B cell (primary cell): ENCODE measurements at regions not wholly inside any gene's neighbourhood (a gene's known extent, or its start where the extent isn't known, plus 50 kb on each side); places are given as distances from the start of the nearest gene placed in this dataset.

Experiments used
- ATAC-seq: fragments of 200-7000 bp; cut with Tn5 transposase; one replicate; pipeline ENCODE4 v1.10.0; 2021; ENCODE audit warnings: low read depth, mild to moderate bottlenecking, moderate number of reproducible peaks, moderate library complexity
- CTCF ChIA-PET: fragments of 350-600 bp; sonication (Branson Sonifier 250); formaldehyde crosslinking; loops from one replicate; lab custom pipeline; 2021; ENCODE audit warnings: antibody characterized with exemption, inconsistent platforms; lab: Charles Lee
- POLR2A ChIA-PET: fragments of 350-600 bp; sonication (Branson Sonifier 250); formaldehyde crosslinking; loops from one replicate; lab custom pipeline; 2021; ENCODE audit warnings: antibody characterized with exemption; lab: Charles Lee
- DNase-seq: peaks from one replicate; pipeline ENCODE4 v3.0.0; 2013
- H2AFZ ChIP-seq: 2 replicates; pipeline ENCODE4 v1.6.1; 2012; ENCODE audit warnings: mild to moderate bottlenecking, low read depth, low read length; ENCODE audit not compliant: insufficient read depth, poor library complexity, severe bottlenecking
- H3K27ac ChIP-seq, 2 donors: 1 replicate in 1 of 2; 2 replicates in 1 of 2; pipeline ENCODE4 v1.5.1; 2012 to 2013; ENCODE audit warnings: low read length in 2 of 2, mild to moderate bottlenecking in 2 of 2, moderate library complexity in 1 of 2
- H3K27me3 ChIP-seq, 4 experiments: fragments of 200-600 bp in 1 of 4; sonication (generic) in 1 of 4; replicated peaks in 1 of 4; 1 replicate in 2 of 4; 2 replicates in 2 of 4; pipeline versions ENCODE4 v1.6.1 to v1.7.0; 2013 to 2016; ENCODE audit warnings: low read length in 3 of 4, mild to moderate bottlenecking in 2 of 4, mixed read lengths in 1 of 4, moderate library complexity in 1 of 4; ENCODE audit not compliant: insufficient read depth in 4 of 4, control insufficient read depth in 3 of 4; ENCODE audit errors: control extremely low read depth in 1 of 4
- H3K36me3 ChIP-seq, 2 experiments: replicated peaks in 1 of 2; 1 replicate in 1 of 2; 2 replicates in 1 of 2; pipeline versions ENCODE4 v1.6.1 to v1.7.1; 2013; ENCODE audit warnings: low read length in 1 of 2; ENCODE audit not compliant: insufficient read depth in 2 of 2, control insufficient read depth in 1 of 2; ENCODE audit errors: control extremely low read depth in 1 of 2, extremely low read depth in 1 of 2
- H3K4me1 ChIP-seq, 2 donors: fragments of 200-600 bp in 1 of 2; sonication (generic) in 1 of 2; 1 replicate in 1 of 2; 2 replicates in 1 of 2; pipeline versions ENCODE4 v1.5.1 to v1.6.1; 2013 to 2017; ENCODE audit warnings: low read length in 2 of 2; ENCODE audit not compliant: control insufficient read depth in 2 of 2, insufficient read depth in 2 of 2
- H3K4me2 ChIP-seq: replicated peaks from 2 replicates; pipeline ENCODE3; 2012; ENCODE audit warnings: mild to moderate bottlenecking, low read depth, low read length; ENCODE audit not compliant: poor library complexity, severe bottlenecking
- H3K4me3 ChIP-seq, 5 experiments: fragments of 200-600 bp in 1 of 5; sonication (generic) in 1 of 5; 1 replicate in 3 of 5; 2 replicates in 2 of 5; pipeline versions ENCODE4 v1.5.1 to v1.7.0; 2011 to 2016; ENCODE audit warnings: low read length in 4 of 5, mild to moderate bottlenecking in 4 of 5, low read depth in 2 of 5, control low read depth in 1 of 5, moderate library complexity in 1 of 5; ENCODE audit not compliant: insufficient read depth in 1 of 5; ENCODE audit errors: control extremely low read depth in 1 of 5, extremely low read depth in 1 of 5
- H3K79me2 ChIP-seq: fragments of 200-600 bp; sonication (generic); one replicate; pipeline ENCODE4 v1.6.0; 2016; ENCODE audit warnings: low read length; ENCODE audit not compliant: control insufficient read depth, insufficient read depth
- H3K9ac ChIP-seq: fragments of 200-600 bp; sonication (generic); 2 replicates; pipeline ENCODE4 v1.6.1; 2017; ENCODE audit warnings: mild to moderate bottlenecking, low read length, moderate library complexity
- H3K9me3 ChIP-seq, 3 donors: one replicate each; pipeline versions ENCODE4 v1.6.1 to v1.7.1; 2013; ENCODE audit warnings: low read length in 2 of 3; ENCODE audit not compliant: control insufficient read depth in 2 of 3, insufficient read depth in 1 of 3; ENCODE audit errors: control extremely low read depth in 1 of 3
- H4K20me1 ChIP-seq: 2 replicates; pipeline ENCODE4 v1.6.0; 2012; ENCODE audit warnings: mild to moderate bottlenecking, low read length; ENCODE audit not compliant: insufficient read depth, control insufficient read depth, poor library complexity, severe bottlenecking
- H3K27ac Mint-ChIP-seq: one replicate; pipeline ENCODE4 v1.8.0; 2021; ENCODE audit warnings: mixed read lengths
- H3K27me3 Mint-ChIP-seq: one replicate; pipeline ENCODE4 v1.8.0; 2021; ENCODE audit warnings: mixed read lengths
- H3K4me1 Mint-ChIP-seq: one replicate; pipeline ENCODE4 v1.8.0; 2021; ENCODE audit warnings: mixed read lengths
- H3K4me3 Mint-ChIP-seq: one replicate; pipeline ENCODE4 v1.8.0; 2021; ENCODE audit warnings: mixed read lengths
- H3K9me3 Mint-ChIP-seq: one replicate; pipeline ENCODE4 v1.8.0; 2022; ENCODE audit warnings: mixed read lengths; ENCODE audit not compliant: insufficient read depth
- EZH2 ChIP-seq: IDR thresholded peaks from 2 replicates; pipeline ENCODE4 v1.6.1; 2012; ENCODE audit warnings: borderline replicate concordance, low read depth, mild to moderate bottlenecking, moderate library complexity, low read length; ENCODE audit not compliant: insufficient read depth, poor library complexity, severe bottlenecking
- WGBS: methylation state at CpG from one replicate; pipeline ENCODE4 v1.1.5; 2013; ENCODE audit warnings: missing lambda C conversion rate; ENCODE audit not compliant: insufficient coverage; 5-methylcytosine and 5-hydroxymethylcytosine counted together
- intact Hi-C: fragments of 100-400 bp; cut with micrococcal nuclease; formaldehyde crosslinking; loops from one replicate; pipeline ENCODE4 v1.10.0; 2022
- TF ChIP-seq, protein P1 (sequence below): fragments of 200-600 bp; IDR thresholded peaks from one replicate; pipeline ENCODE4 v1.8.0; 2022; ENCODE audit warnings: antibody characterized with exemption, mild to moderate bottlenecking

DNA sequence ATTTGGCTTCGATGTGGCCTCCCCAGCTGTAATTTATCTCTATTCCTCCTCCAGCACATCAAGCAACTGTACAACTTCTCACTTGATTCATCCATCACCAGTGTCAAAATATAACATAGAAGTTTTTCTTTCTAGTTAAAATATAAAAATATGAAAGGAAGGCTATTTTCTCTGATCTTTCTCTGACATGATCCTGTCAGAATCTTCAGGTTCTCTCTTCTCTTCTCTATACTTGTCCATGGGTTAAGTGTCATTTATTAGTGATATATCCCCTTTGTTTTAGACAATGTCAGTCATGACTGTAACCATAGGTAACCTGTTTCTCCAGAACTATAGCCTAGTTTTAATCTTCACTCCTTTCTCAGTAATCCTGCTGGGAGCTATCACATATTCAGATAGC is 132.5 kb upstream of the G2E3 start:
- Histone ChIP-seq H3K4me1 (no peaks in the 10 kb centered on the region), H3K4me3 (no peak overlapping the region), H3K4me2 (no peak overlapping the region), H4K20me1 (no peaks in the 10 kb centered on the region), H3K27me3 (no peaks in the 10 kb centered on the region), H3K9ac (no peak overlapping the region), H3K9me3 (no peaks in the 10 kb centered on the region), H3K27ac (no peak overlapping the region), H3K79me2 (no peaks in the 10 kb centered on the region), H3K36me3 (no peaks in the 10 kb centered on the region), H2AFZ (no peak overlapping the region)
- ATAC-seq (no peak), DNase-seq (no peak)
- H3K4me1 Mint-ChIP-seq = no peaks in the 10 kb centered on the region
- TF ChIP-seq EZH2 = no peak
- TF ChIP-seq, protein P1, sequence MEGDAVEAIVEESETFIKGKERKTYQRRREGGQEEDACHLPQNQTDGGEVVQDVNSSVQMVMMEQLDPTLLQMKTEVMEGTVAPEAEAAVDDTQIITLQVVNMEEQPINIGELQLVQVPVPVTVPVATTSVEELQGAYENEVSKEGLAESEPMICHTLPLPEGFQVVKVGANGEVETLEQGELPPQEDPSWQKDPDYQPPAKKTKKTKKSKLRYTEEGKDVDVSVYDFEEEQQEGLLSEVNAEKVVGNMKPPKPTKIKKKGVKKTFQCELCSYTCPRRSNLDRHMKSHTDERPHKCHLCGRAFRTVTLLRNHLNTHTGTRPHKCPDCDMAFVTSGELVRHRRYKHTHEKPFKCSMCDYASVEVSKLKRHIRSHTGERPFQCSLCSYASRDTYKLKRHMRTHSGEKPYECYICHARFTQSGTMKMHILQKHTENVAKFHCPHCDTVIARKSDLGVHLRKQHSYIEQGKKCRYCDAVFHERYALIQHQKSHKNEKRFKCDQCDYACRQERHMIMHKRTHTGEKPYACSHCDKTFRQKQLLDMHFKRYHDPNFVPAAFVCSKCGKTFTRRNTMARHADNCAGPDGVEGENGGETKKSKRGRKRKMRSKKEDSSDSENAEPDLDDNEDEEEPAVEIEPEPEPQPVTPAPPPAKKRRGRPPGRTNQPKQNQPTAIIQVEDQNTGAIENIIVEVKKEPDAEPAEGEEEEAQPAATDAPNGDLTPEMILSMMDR = no peak
- no peaks in the 10 kb centered on the region for H3K9me3 Mint-ChIP-seq
- ChIA-PET POLR2A (no interaction called here), CTCF (no interaction called here)
- intact Hi-C loops = no loop called here
- WGBS = no CpG with 5 or more reads among the region's 1 CpG
- no peak overlapping the region for H3K4me3 Mint-ChIP-seq
- H3K27ac Mint-ChIP-seq = no peak overlapping the region
- peaks cover 10% of the 10 kb centered on the region for H3K27me3 Mint-ChIP-seq

DNA sequence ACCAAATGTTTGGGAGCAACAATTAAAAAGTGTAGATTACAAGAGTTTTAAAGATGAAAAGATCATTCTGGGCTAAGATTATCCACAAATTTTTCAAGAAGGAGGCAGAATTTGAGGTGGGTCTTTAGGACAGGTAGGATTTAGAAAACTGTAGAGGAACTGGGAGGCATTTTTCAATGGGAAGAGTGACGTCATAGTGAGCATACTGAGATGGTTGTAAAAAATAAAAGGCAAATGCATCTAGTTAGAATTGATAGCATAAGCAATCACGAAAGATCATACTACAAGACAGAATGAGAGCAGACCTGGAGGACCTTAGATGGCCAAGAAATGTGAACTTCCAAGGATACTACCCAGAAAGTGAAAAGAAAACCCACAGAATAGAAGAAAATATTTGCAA is 131.6 kb upstream of the G2E3 start:
- H3K4me3 Mint-ChIP-seq = no peak overlapping the region
- no peak overlapping the region for H3K9ac ChIP-seq
- no peaks in the 10 kb centered on the region for H3K4me1 Mint-ChIP-seq
- H3K36me3 ChIP-seq = no peaks in the 10 kb centered on the region
- POLR2A ChIA-PET = no interaction called here
- CTCF ChIA-PET = no interaction called here
- H3K27ac ChIP-seq = no peak overlapping the region
- intact Hi-C loops = no loop called here
- no peaks in the 10 kb centered on the region for H3K4me1 ChIP-seq
- TF ChIP-seq EZH2 = no peak
- TF ChIP-seq, protein P1 = no peak
- no peaks in the 10 kb centered on the region for H3K9me3 ChIP-seq
- H3K27me3 ChIP-seq = no peaks in the 10 kb centered on the region
- no peak overlapping the region for H3K4me2 ChIP-seq
- H4K20me1 ChIP-seq = no peaks in the 10 kb centered on the region
- 88% methylated on average over 1 of the region's 2 CpGs for WGBS
- H2AFZ ChIP-seq = no peak overlapping the region
- no peak overlapping the region for H3K27ac Mint-ChIP-seq
- H3K27me3 Mint-ChIP-seq = peaks cover 10% of the 10 kb centered on the region
- H3K79me2 ChIP-seq = no peaks in the 10 kb centered on the region
- no peak overlapping the region for H3K4me3 ChIP-seq
- ATAC-seq = no peak
- H3K9me3 Mint-ChIP-seq = no peaks in the 10 kb centered on the region
- no peak for DNase-seq
